ENCODE measurements at regions not wholly inside any gene's neighbourhood (a gene's known extent, or its start where the extent isn't known, plus 50 kb on each side); places are given as distances from the start of the nearest gene placed in this dataset.

GRCh38 chr5:19002111-19002510, 985.9 kb downstream of the CDH18 start:
- Mint-ChIP-seq H3K4me1 (no peaks in the 10 kb centered on the region), H3K27me3 (ENCODE audit: low read depth in 3 of 3) (no peaks in the 10 kb centered on the region), H3K4me3 (no peak overlapping the region), H3K27ac (no peak overlapping the region), H3K9me3 (peaks cover 2 to 11% (median 3%) of the 10 kb centered on the region in 7 donors), H3K36me3 (no peaks in the 10 kb centered on the region)
- Histone ChIP-seq H3K27me3 (ENCODE audit: control insufficient read depth in 2 of 2, insufficient read depth in 2 of 2, low read length in 2 of 2) (no peaks in the 10 kb centered on the region), H3K27ac (ENCODE audit: low read depth in 1 of 2, low read length in 2 of 2) (no peak overlapping the region), H3K9ac (ENCODE audit: insufficient read depth, low read length, poor library complexity, severe bottlenecking) (no peak overlapping the region), H3K4me1 (ENCODE audit: control insufficient read depth in 1 of 2, insufficient read depth in 2 of 2, low read length in 2 of 2) (no peaks in the 10 kb centered on the region), H4K20me1 (ENCODE audit: insufficient read depth, low read length) (no peaks in the 10 kb centered on the region), H3K4me2 (replicated peaks; ENCODE audit: extremely low read depth, low read length, poor library complexity, severe bottlenecking) (no peak overlapping the region), H3K4me3 (replicated peaks in 1 of 3; ENCODE audit: low read depth in 2 of 3, low read length in 3 of 3) (no peak overlapping the region), H3K36me3 (replicated peaks in 1 of 2; ENCODE audit: control insufficient read depth in 1 of 2, insufficient read depth in 2 of 2, low read length in 2 of 2) (no peaks in the 10 kb centered on the region), H3K9me3 (replicated peaks in 1 of 2; ENCODE audit: control insufficient read depth in 1 of 2, insufficient read depth in 1 of 2, low read length in 2 of 2) (peaks cover 4 to 11% of the 10 kb centered on the region in 2 donors), H3K79me2 (ENCODE audit: insufficient read depth, low read length) (no peaks in the 10 kb centered on the region), H2AFZ (ENCODE audit: insufficient read depth, low read depth, low read length, poor library complexity, severe bottlenecking) (no peak overlapping the region)
- no peak for DNase-seq
- intact Hi-C loops (cut with micrococcal nuclease) = no loop called here
- no CpG with 5 or more reads among the region's 1 CpG for WGBS (ENCODE audit: insufficient coverage)
- TF ChIP-seq, protein P1, sequence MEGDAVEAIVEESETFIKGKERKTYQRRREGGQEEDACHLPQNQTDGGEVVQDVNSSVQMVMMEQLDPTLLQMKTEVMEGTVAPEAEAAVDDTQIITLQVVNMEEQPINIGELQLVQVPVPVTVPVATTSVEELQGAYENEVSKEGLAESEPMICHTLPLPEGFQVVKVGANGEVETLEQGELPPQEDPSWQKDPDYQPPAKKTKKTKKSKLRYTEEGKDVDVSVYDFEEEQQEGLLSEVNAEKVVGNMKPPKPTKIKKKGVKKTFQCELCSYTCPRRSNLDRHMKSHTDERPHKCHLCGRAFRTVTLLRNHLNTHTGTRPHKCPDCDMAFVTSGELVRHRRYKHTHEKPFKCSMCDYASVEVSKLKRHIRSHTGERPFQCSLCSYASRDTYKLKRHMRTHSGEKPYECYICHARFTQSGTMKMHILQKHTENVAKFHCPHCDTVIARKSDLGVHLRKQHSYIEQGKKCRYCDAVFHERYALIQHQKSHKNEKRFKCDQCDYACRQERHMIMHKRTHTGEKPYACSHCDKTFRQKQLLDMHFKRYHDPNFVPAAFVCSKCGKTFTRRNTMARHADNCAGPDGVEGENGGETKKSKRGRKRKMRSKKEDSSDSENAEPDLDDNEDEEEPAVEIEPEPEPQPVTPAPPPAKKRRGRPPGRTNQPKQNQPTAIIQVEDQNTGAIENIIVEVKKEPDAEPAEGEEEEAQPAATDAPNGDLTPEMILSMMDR (IDR thresholded peaks at IDR 0.05) = no peak

DNA sequence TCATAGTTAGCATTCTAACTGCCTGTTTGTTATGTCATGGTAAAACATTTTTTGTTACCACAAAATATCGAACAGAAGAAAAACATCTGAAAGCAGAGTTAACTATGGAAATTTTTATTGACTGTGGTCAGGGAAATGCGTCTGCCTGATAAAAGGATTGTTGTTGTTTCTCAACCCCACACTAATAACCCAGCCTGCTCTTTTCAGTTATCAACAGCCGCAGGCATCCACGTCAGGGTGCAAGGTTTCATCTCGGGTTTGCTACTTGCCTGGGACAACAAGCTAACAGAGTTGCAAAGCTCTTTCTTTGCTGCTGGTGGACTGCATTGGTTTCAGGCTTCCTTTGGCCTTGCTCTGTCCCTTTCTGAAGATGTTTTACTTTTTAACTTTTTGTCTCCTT, 969.2 kb downstream of the CDH18 start:
- H3K4me3 Mint-ChIP-seq = no peak overlapping the region
- no peaks in the 10 kb centered on the region for H3K36me3 Mint-ChIP-seq
- intact Hi-C loops (cut with micrococcal nuclease) = no loop called here
- H3K27me3 ChIP-seq (ENCODE audit: control insufficient read depth in 2 of 2, insufficient read depth in 2 of 2, low read length in 2 of 2) = no peaks in the 10 kb centered on the region
- no peak overlapping the region for H2AFZ ChIP-seq (ENCODE audit: insufficient read depth, low read depth, low read length, poor library complexity, severe bottlenecking)
- H3K79me2 ChIP-seq (ENCODE audit: insufficient read depth, low read length) = no peaks in the 10 kb centered on the region
- DNase-seq = no peak
- no peaks in the 10 kb centered on the region for H3K9me3 ChIP-seq (replicated peaks in 1 of 2; ENCODE audit: control insufficient read depth in 1 of 2, insufficient read depth in 1 of 2, low read length in 2 of 2)
- H3K27ac ChIP-seq (ENCODE audit: low read depth in 1 of 2, low read length in 2 of 2) = no peak overlapping the region
- no peak overlapping the region for H3K4me3 ChIP-seq (replicated peaks in 1 of 3; ENCODE audit: low read depth in 2 of 3, low read length in 3 of 3)
- H3K36me3 ChIP-seq (replicated peaks in 1 of 2; ENCODE audit: control insufficient read depth in 1 of 2, insufficient read depth in 2 of 2, low read length in 2 of 2) = no peaks in the 10 kb centered on the region
- TF ChIP-seq, protein P1 (IDR thresholded peaks at IDR 0.05) = no peak
- H3K27ac Mint-ChIP-seq = no peak overlapping the region
- no peaks in the 10 kb centered on the region for H3K4me1 Mint-ChIP-seq
- H3K4me1 ChIP-seq (ENCODE audit: control insufficient read depth in 1 of 2, insufficient read depth in 2 of 2, low read length in 2 of 2) = no peaks in the 10 kb centered on the region
- no peaks in the 10 kb centered on the region for H4K20me1 ChIP-seq (ENCODE audit: insufficient read depth, low read length)
- H3K9me3 Mint-ChIP-seq = peaks cover 0 to 11% (median 3%) of the 10 kb centered on the region in 7 donors
- WGBS (ENCODE audit: insufficient coverage) = 73% methylated on average over 2 of the region's 5 CpGs
- no peak overlapping the region for H3K9ac ChIP-seq (ENCODE audit: insufficient read depth, low read length, poor library complexity, severe bottlenecking)
- H3K4me2 ChIP-seq (replicated peaks; ENCODE audit: extremely low read depth, low read length, poor library complexity, severe bottlenecking) = no peak overlapping the region
- H3K27me3 Mint-ChIP-seq (ENCODE audit: low read depth in 3 of 3) = peaks cover 0 to 2% (median 0%) of the 10 kb centered on the region in 3 donors

All from CD14-positive monocyte (primary cell).